ENCODE measurements at regions not wholly inside any gene's neighbourhood (a gene's known extent, or its start where the extent isn't known, plus 50 kb on each side); places are given as distances from the start of the nearest gene placed in this dataset.

- no peak for DNase-seq (ENCODE audit: low read depth in 2 of 3, low spot score in 2 of 3)
Measured at GRCh38 chr6:74650668-74651067, 555.2 kb downstream of the COL12A1 start.

GRCh38 chr6:74646461-74646860 is 559.4 kb downstream of the COL12A1 start:
- DNase-seq (ENCODE audit: low read depth in 2 of 3, low spot score in 2 of 3), result no peak

GRCh38 chr6:74645108-74645849 is 560.6 kb downstream of the COL12A1 start:
- DNase-seq (ENCODE audit: low read depth in 2 of 3, low spot score in 2 of 3), result no peak

GRCh38 chr6:74642101-74642500 is 563.8 kb downstream of the COL12A1 start:
- no peak for DNase-seq (ENCODE audit: low read depth in 2 of 3, low spot score in 2 of 3)

- DNase-seq (ENCODE audit: low read depth in 2 of 3, low spot score in 2 of 3), result no peak
Measured at GRCh38 chr6:74638412-74638811, 567.4 kb downstream of the COL12A1 start.

GRCh38 chr6:74632196-74632875 is 573.5 kb downstream of the COL12A1 start:
- no peak for DNase-seq (ENCODE audit: low read depth in 2 of 3, low spot score in 2 of 3)

- DNase-seq (ENCODE audit: low read depth in 2 of 3, low spot score in 2 of 3), result no peak
Measured at GRCh38 chr6:74631564-74631963, 574.3 kb downstream of the COL12A1 start.

GRCh38 chr6:74626288-74626687 is 579.6 kb downstream of the COL12A1 start:
- no peak for DNase-seq (ENCODE audit: low read depth in 2 of 3, low spot score in 2 of 3)

GRCh38 chr6:74623027-74623426 is 582.8 kb downstream of the COL12A1 start:
- DNase-seq (ENCODE audit: low read depth in 2 of 3, low spot score in 2 of 3), result no peak

- no peak for DNase-seq (ENCODE audit: low read depth in 2 of 3, low spot score in 2 of 3)
Measured at GRCh38 chr6:74611220-74611619, 594.6 kb downstream of the COL12A1 start.

GRCh38 chr6:74610352-74610751 is 595.5 kb downstream of the COL12A1 start:
- DNase-seq (ENCODE audit: low read depth in 2 of 3, low spot score in 2 of 3), result no peak

GRCh38 chr6:74609871-74610270 is 596.0 kb downstream of the COL12A1 start:
- no peak for DNase-seq (ENCODE audit: low read depth in 2 of 3, low spot score in 2 of 3)

GRCh38 chr6:74607934-74608333 is 597.9 kb downstream of the COL12A1 start:
- no peak for DNase-seq (ENCODE audit: low read depth in 2 of 3, low spot score in 2 of 3)

- no peak for DNase-seq (ENCODE audit: low read depth in 2 of 3, low spot score in 2 of 3)
Measured at GRCh38 chr6:74607468-74607867, 598.4 kb downstream of the COL12A1 start.

- no peak for DNase-seq (ENCODE audit: low read depth in 2 of 3, low spot score in 2 of 3)
Measured at GRCh38 chr6:74606582-74607071, 599.2 kb downstream of the COL12A1 start.

- no peak for DNase-seq (ENCODE audit: low read depth in 2 of 3, low spot score in 2 of 3)
Measured at GRCh38 chr6:74605922-74606581, 599.8 kb downstream of the COL12A1 start.

GRCh38 chr6:74604279-74604678 is 601.6 kb downstream of the COL12A1 start:
- no peak for DNase-seq (ENCODE audit: low read depth in 2 of 3, low spot score in 2 of 3)

GRCh38 chr6:74603322-74604076 is 602.4 kb downstream of the COL12A1 start:
- DNase-seq (ENCODE audit: low read depth in 2 of 3, low spot score in 2 of 3), result no peak

- no peak for DNase-seq (ENCODE audit: low read depth in 2 of 3, low spot score in 2 of 3)
Measured at GRCh38 chr6:74602206-74602605, 603.6 kb downstream of the COL12A1 start.

GRCh38 chr6:74598462-74599393 is 607.1 kb downstream of the COL12A1 start:
- DNase-seq (ENCODE audit: low read depth in 2 of 3, low spot score in 2 of 3), result no peak

All from hematopoietic multipotent progenitor cell (in vitro differentiated cells).